HEK293T (cell line): ENCODE measurements at regions not wholly inside any gene's neighbourhood (a gene's known extent, or its start where the extent isn't known, plus 50 kb on each side); places are given as distances from the start of the nearest gene placed in this dataset.

Experiments used
- CTCF ChIA-PET: fragments of 350-600 bp; formaldehyde crosslinking; extraction: SDS; loops from one replicate; lab custom pipeline; 2021; ENCODE audit warnings: antibody characterized with exemption, inconsistent platforms; lab: Yijun Ruan, JAX
- POLR2A ChIA-PET: fragments of 350-600 bp; formaldehyde crosslinking; extraction: SDS; loops from one replicate; lab custom pipeline; 2020; ENCODE audit warnings: antibody characterized with exemption, inconsistent platforms; lab: Yijun Ruan, JAX
- DNase-seq: peaks from one replicate; pipeline ENCODE4 v3.0.0; 2012; ENCODE audit warnings: mixed read lengths; ENCODE audit errors: extremely low spot score
- ARNT ChIP-seq: fragments of 450-650 bp; IDR thresholded peaks from 2 replicates; pipeline ENCODE4 v1.6.1; 2017; ENCODE audit warnings: mild to moderate bottlenecking
- BHLHE40 ChIP-seq: fragments of 450-650 bp; IDR thresholded peaks from 2 replicates; pipeline ENCODE4 v1.6.1; 2016; ENCODE audit warnings: mild to moderate bottlenecking, moderate library complexity, borderline replicate concordance
- CTBP1 ChIP-seq: fragments of 450-650 bp; IDR thresholded peaks from 2 replicates; pipeline ENCODE4 v1.6.1; 2016; ENCODE audit warnings: borderline replicate concordance
- ELF4 ChIP-seq: fragments of 450-650 bp; IDR thresholded peaks from 2 replicates; pipeline ENCODE4 v1.6.1; 2017; ENCODE audit warnings: antibody characterized with exemption
- FOXA1 ChIP-seq: fragments of 450-650 bp; IDR thresholded peaks from 2 replicates; pipeline ENCODE4 v1.6.1; 2016; ENCODE audit warnings: mild to moderate bottlenecking
- FOXK2 ChIP-seq: fragments of 450-650 bp; IDR thresholded peaks from 2 replicates; pipeline ENCODE4 v1.6.1; 2016; ENCODE audit warnings: mild to moderate bottlenecking
- FOXM1 ChIP-seq: fragments of 450-650 bp; IDR thresholded peaks from 2 replicates; pipeline ENCODE4 v1.6.1; 2017; ENCODE audit warnings: mild to moderate bottlenecking, borderline replicate concordance
- HDGF ChIP-seq: fragments of 450-650 bp; IDR thresholded peaks from 2 replicates; pipeline ENCODE4 v1.6.1; 2017; ENCODE audit warnings: antibody characterized with exemption, borderline replicate concordance
- L3MBTL2 ChIP-seq: fragments of 450-650 bp; conservative IDR thresholded peaks from 2 replicates; pipeline ENCODE4 v1.6.1; 2016; ENCODE audit warnings: mild to moderate bottlenecking
- LEF1 ChIP-seq: fragments of 450-650 bp; IDR thresholded peaks from 2 replicates; pipeline ENCODE4 v1.6.1; 2017; ENCODE audit warnings: mild to moderate bottlenecking, borderline replicate concordance
- NFRKB ChIP-seq: fragments of 450-650 bp; IDR thresholded peaks from 2 replicates; pipeline ENCODE4 v1.6.1; 2016; ENCODE audit warnings: mild to moderate bottlenecking, moderate library complexity
- PKNOX1 ChIP-seq: fragments of 450-650 bp; IDR thresholded peaks from 2 replicates; pipeline ENCODE4 v1.6.1; 2016
- SP1 ChIP-seq: fragments of 450-650 bp; IDR thresholded peaks from 2 replicates; pipeline ENCODE4 v1.6.1; 2017
- SUZ12 ChIP-seq: fragments of 450-650 bp; IDR thresholded peaks from 2 replicates; pipeline ENCODE4 v1.6.1; 2016; ENCODE audit warnings: mild to moderate bottlenecking
- TARDBP ChIP-seq: fragments of 450-650 bp; IDR thresholded peaks from 2 replicates; pipeline ENCODE4 v1.6.1; 2016
- ZNF384 ChIP-seq: fragments of 450-650 bp; IDR thresholded peaks from 2 replicates; pipeline ENCODE4 v1.6.1; 2016

DNA sequence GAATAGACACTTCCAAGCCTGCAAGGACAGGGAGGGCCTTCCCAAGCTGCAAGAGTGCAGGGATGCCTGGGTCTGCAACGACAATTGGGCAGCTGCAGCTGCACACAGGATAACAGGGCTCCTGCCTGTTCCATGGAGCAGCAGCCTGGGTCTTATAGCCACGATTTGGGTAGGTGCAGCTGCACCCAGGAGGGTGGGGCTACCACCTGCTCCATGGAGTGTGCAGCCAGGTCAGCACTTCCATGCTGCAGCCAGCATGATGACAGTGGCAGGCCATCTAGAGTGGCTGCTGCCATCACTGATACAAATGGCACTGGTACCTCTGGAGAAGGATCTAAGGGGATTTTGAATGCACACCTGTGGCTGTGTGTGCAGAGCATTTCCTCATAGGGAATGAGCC lies 528.5 kb downstream of the DSC3 start:
- ChIA-PET CTCF (no interaction called here), POLR2A (no interaction called here)

GRCh38 chr18:30512872-30513271 lies 529.7 kb downstream of the DSC3 start:
- ChIA-PET POLR2A (no interaction called here), CTCF (no interaction called here)
- DNase-seq: no peak
- TF ChIP-seq PKNOX1: no peak

More for the DNA sequence above, 528.5 kb downstream of the DSC3 start:
- no peak for DNase-seq
- TF ChIP-seq PKNOX1 (no peak), TARDBP (no peak), FOXK2 (no peak), FOXA1 (no peak), HDGF (no peak), ARNT (no peak), ZNF384 (no peak)

- POLR2A ChIA-PET: no interaction called here
- TF ChIP-seq ZNF384: no peak
- no peak for TF ChIP-seq LEF1
- TF ChIP-seq FOXK2: no peak
- TF ChIP-seq NFRKB: no peak
- TF ChIP-seq L3MBTL2: no peak
- no peak for TF ChIP-seq PKNOX1
- no peak for TF ChIP-seq CTBP1
- no peak for TF ChIP-seq SP1
- TF ChIP-seq ELF4: no peak
- TF ChIP-seq HDGF: no peak
- no peak for TF ChIP-seq FOXA1
- no peak for TF ChIP-seq BHLHE40
- no peak for TF ChIP-seq SUZ12
- TF ChIP-seq ARNT: no peak
- TF ChIP-seq TARDBP: no peak
- no peak for TF ChIP-seq FOXM1
- DNase-seq: no peak
- CTCF ChIA-PET: no interaction called here
Observed at GRCh38 chr18:30510882-30511281, 531.7 kb downstream of the DSC3 start.

GRCh38 chr18:30501594-30501993 lies 540.9 kb downstream of the DSC3 start:
- no peak for DNase-seq
- POLR2A ChIA-PET: no interaction called here
- CTCF ChIA-PET: no interaction called here
- TF ChIP-seq FOXM1: no peak
- no peak for TF ChIP-seq BHLHE40
- no peak for TF ChIP-seq ARNT
- no peak for TF ChIP-seq SUZ12
- TF ChIP-seq LEF1: no peak
- no peak for TF ChIP-seq ELF4
- no peak for TF ChIP-seq FOXA1
- TF ChIP-seq CTBP1: no peak
- TF ChIP-seq NFRKB: no peak
- TF ChIP-seq SP1: no peak
- no peak for TF ChIP-seq HDGF
- no peak for TF ChIP-seq FOXK2
- no peak for TF ChIP-seq PKNOX1
- TF ChIP-seq ZNF384: no peak
- TF ChIP-seq L3MBTL2: no peak
- TF ChIP-seq TARDBP: no peak

GRCh38 chr18:30500240-30500945 lies 542.1 kb downstream of the DSC3 start:
- ChIA-PET CTCF (no interaction called here), POLR2A (no interaction called here)
- TF ChIP-seq BHLHE40: no peak
- TF ChIP-seq TARDBP: no peak
- no peak for TF ChIP-seq HDGF
- TF ChIP-seq CTBP1: no peak
- TF ChIP-seq FOXK2: no peak
- TF ChIP-seq ELF4: no peak
- no peak for TF ChIP-seq ARNT
- no peak for TF ChIP-seq FOXA1
- TF ChIP-seq LEF1: no peak
- TF ChIP-seq L3MBTL2: no peak
- no peak for TF ChIP-seq PKNOX1
- no peak for TF ChIP-seq SP1
- DNase-seq: no peak
